ENCODE measurements at regions not wholly inside any gene's neighbourhood (a gene's known extent, or its start where the extent isn't known, plus 50 kb on each side); places are given as distances from the start of the nearest gene placed in this dataset.

GRCh38 chr15:99873451-99873850 lies 140.2 kb upstream of the LYSMD4 start:
- Mint-ChIP-seq H3K4me1 (no peaks in the 10 kb centered on the region), H3K9me3 (no peaks in the 10 kb centered on the region), H3K27me3 (ENCODE audit: low read depth in 3 of 3) (peaks cover 0 to 2% (median 0%) of the 10 kb centered on the region in 3 donors), H3K27ac (no peak overlapping the region), H3K4me3 (no peak overlapping the region), H3K36me3 (no peaks in the 10 kb centered on the region)
- DNase-seq: no peak
- Histone ChIP-seq H3K27me3 (ENCODE audit: control insufficient read depth in 2 of 2, insufficient read depth in 2 of 2, low read length in 2 of 2) (no peaks in the 10 kb centered on the region), H2AFZ (ENCODE audit: insufficient read depth, low read depth, low read length, poor library complexity, severe bottlenecking) (no peak overlapping the region), H3K27ac (ENCODE audit: low read depth in 1 of 2, low read length in 2 of 2) (no peak overlapping the region), H3K36me3 (replicated peaks in 1 of 2; ENCODE audit: control insufficient read depth in 1 of 2, insufficient read depth in 2 of 2, low read length in 2 of 2) (no peaks in the 10 kb centered on the region), H3K4me3 (replicated peaks in 1 of 3; ENCODE audit: low read depth in 2 of 3, low read length in 3 of 3) (no peak overlapping the region), H3K4me1 (ENCODE audit: control insufficient read depth in 1 of 2, insufficient read depth in 2 of 2, low read length in 2 of 2) (no peaks in the 10 kb centered on the region), H3K9me3 (replicated peaks in 1 of 2; ENCODE audit: control insufficient read depth in 1 of 2, insufficient read depth in 1 of 2, low read length in 2 of 2) (no peaks in the 10 kb centered on the region), H3K4me2 (replicated peaks; ENCODE audit: extremely low read depth, low read length, poor library complexity, severe bottlenecking) (no peak overlapping the region), H3K79me2 (ENCODE audit: insufficient read depth, low read length) (no peaks in the 10 kb centered on the region), H3K9ac (ENCODE audit: insufficient read depth, low read length, poor library complexity, severe bottlenecking) (no peak overlapping the region), H4K20me1 (ENCODE audit: insufficient read depth, low read length) (no peaks in the 10 kb centered on the region)
- TF ChIP-seq, protein P1, sequence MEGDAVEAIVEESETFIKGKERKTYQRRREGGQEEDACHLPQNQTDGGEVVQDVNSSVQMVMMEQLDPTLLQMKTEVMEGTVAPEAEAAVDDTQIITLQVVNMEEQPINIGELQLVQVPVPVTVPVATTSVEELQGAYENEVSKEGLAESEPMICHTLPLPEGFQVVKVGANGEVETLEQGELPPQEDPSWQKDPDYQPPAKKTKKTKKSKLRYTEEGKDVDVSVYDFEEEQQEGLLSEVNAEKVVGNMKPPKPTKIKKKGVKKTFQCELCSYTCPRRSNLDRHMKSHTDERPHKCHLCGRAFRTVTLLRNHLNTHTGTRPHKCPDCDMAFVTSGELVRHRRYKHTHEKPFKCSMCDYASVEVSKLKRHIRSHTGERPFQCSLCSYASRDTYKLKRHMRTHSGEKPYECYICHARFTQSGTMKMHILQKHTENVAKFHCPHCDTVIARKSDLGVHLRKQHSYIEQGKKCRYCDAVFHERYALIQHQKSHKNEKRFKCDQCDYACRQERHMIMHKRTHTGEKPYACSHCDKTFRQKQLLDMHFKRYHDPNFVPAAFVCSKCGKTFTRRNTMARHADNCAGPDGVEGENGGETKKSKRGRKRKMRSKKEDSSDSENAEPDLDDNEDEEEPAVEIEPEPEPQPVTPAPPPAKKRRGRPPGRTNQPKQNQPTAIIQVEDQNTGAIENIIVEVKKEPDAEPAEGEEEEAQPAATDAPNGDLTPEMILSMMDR (IDR thresholded peaks at IDR 0.05): no peak
- WGBS (ENCODE audit: insufficient coverage): no CpG with 5 or more reads among the region's 2 CpGs
- intact Hi-C loops (cut with micrococcal nuclease): no loop called here

DNA sequence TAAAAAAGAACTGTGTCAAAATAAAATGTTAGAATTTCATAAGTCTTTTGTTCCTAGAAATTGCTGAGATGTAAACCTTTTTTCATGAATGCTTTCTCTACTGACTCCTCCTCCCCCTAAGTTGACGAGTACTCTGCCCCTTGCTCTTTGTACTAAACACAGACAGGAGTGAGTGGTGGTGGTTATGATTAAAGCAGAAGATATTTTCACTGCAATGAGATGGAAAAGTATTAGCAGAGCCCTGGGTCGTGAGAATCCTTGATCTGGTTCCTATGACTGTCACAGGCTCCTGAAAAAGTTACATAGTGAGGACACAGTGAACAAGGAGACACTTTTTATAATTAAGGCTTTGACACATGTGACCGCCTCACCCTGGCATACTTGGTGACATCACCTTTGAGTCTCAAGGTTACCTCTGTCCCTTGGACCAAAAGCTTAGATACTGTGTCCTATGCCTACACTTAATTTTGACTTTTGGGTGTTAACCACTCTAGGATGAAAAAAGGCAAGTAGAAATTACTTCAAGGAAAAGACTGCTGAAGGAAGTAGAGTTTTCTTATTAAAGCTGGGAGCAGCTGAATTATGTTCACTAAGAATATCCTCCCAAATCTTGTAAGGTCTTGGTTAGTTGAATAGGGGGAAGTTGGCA lies 130.4 kb upstream of the LYSMD4 start:
- no peaks in the 10 kb centered on the region for H3K27me3 ChIP-seq (ENCODE audit: control insufficient read depth in 2 of 2, insufficient read depth in 2 of 2, low read length in 2 of 2)
- no peak overlapping the region for H3K9ac ChIP-seq (ENCODE audit: insufficient read depth, low read length, poor library complexity, severe bottlenecking)
- no peaks in the 10 kb centered on the region for H4K20me1 ChIP-seq (ENCODE audit: insufficient read depth, low read length)
- Mint-ChIP-seq H3K9me3 (peaks cover 0 to 4% (median 0%) of the 10 kb centered on the region in 7 donors), H3K36me3 (no peaks in the 10 kb centered on the region), H3K4me1 (no peaks in the 10 kb centered on the region), H3K4me3 (no peak overlapping the region), H3K27me3 (ENCODE audit: low read depth in 3 of 3) (no peaks in the 10 kb centered on the region), H3K27ac (no peak overlapping the region)
- H3K9me3 ChIP-seq (replicated peaks in 1 of 2; ENCODE audit: control insufficient read depth in 1 of 2, insufficient read depth in 1 of 2, low read length in 2 of 2): no peaks in the 10 kb centered on the region
- TF ChIP-seq, protein P1 (IDR thresholded peaks at IDR 0.05): no peak
- H3K4me3 ChIP-seq (replicated peaks in 1 of 3; ENCODE audit: low read depth in 2 of 3, low read length in 3 of 3): no peak overlapping the region
- no peaks in the 10 kb centered on the region for H3K36me3 ChIP-seq (replicated peaks in 1 of 2; ENCODE audit: control insufficient read depth in 1 of 2, insufficient read depth in 2 of 2, low read length in 2 of 2)
- intact Hi-C loops (cut with micrococcal nuclease): no loop called here
- no peak overlapping the region for H2AFZ ChIP-seq (ENCODE audit: insufficient read depth, low read depth, low read length, poor library complexity, severe bottlenecking)
- DNase-seq: no peak
- 43% methylated on average over 1 of the region's 3 CpGs for WGBS (ENCODE audit: insufficient coverage)
- H3K4me2 ChIP-seq (replicated peaks; ENCODE audit: extremely low read depth, low read length, poor library complexity, severe bottlenecking): no peak overlapping the region
- H3K27ac ChIP-seq (ENCODE audit: low read depth in 1 of 2, low read length in 2 of 2): no peak overlapping the region
- no peaks in the 10 kb centered on the region for H3K79me2 ChIP-seq (ENCODE audit: insufficient read depth, low read length)
- no peaks in the 10 kb centered on the region for H3K4me1 ChIP-seq (ENCODE audit: control insufficient read depth in 1 of 2, insufficient read depth in 2 of 2, low read length in 2 of 2)

Data from CD14-positive monocyte (primary cell).